Liver (tissue), 3 donors: ENCODE measurements at regions not wholly inside any gene's neighbourhood (a gene's known extent, or its start where the extent isn't known, plus 50 kb on each side); places are given as distances from the start of the nearest gene placed in this dataset.

Source experiments
- ATF3 ChIP-seq: IDR thresholded peaks from 2 replicates; pipeline ENCODE4 v1.6.1; 2016; ENCODE audit warnings: antibody characterized with exemption
- CTCF ChIP-seq: fragments of 150-350 bp; IDR thresholded peaks from 2 replicates; pipeline ENCODE4 v1.5.1; 2017; ENCODE audit warnings: improper control_type of control experiment, low read depth, low read length; ENCODE audit not compliant: missing input control
- EGR1 ChIP-seq, 2 donors: IDR thresholded peaks; 2 replicates each; pipeline ENCODE4 v1.6.1; 2016 to 2018; ENCODE audit warnings: antibody characterized with exemption in 2 of 2, low read depth in 2 of 2
- RAD21 ChIP-seq, 2 donors: IDR thresholded peaks; 2 replicates each; pipeline ENCODE4 v1.6.1; 2016; ENCODE audit warnings: antibody characterized with exemption in 2 of 2, mild to moderate bottlenecking in 2 of 2
- SP1 ChIP-seq: IDR thresholded peaks from 2 replicates; pipeline ENCODE4 v1.6.1; 2018; ENCODE audit warnings: antibody characterized with exemption, mild to moderate bottlenecking
- TF ChIP-seq, protein P1 (sequence below): IDR thresholded peaks from 2 replicates; pipeline ENCODE4 v1.6.1; 2016; ENCODE audit warnings: antibody characterized with exemption, mild to moderate bottlenecking
- TF ChIP-seq, protein P2 (sequence below): IDR thresholded peaks from 2 replicates; pipeline ENCODE4 v1.6.1; 2016; ENCODE audit warnings: antibody characterized with exemption
- donor health status: healthy.
- donor health status: healthy.

GRCh38 chr5:142210864-142211412, 102.4 kb downstream of the NDFIP1 start:
- TF ChIP-seq CTCF (no peak), SP1 (no peak), RAD21 (IDR thresholded peaks at IDR 0.05) (no peak), ATF3 (no peak), EGR1 (IDR thresholded peaks at IDR 0.05; ENCODE audit: low read depth in 2 of 2) (no peak)
- TF ChIP-seq, protein P1, sequence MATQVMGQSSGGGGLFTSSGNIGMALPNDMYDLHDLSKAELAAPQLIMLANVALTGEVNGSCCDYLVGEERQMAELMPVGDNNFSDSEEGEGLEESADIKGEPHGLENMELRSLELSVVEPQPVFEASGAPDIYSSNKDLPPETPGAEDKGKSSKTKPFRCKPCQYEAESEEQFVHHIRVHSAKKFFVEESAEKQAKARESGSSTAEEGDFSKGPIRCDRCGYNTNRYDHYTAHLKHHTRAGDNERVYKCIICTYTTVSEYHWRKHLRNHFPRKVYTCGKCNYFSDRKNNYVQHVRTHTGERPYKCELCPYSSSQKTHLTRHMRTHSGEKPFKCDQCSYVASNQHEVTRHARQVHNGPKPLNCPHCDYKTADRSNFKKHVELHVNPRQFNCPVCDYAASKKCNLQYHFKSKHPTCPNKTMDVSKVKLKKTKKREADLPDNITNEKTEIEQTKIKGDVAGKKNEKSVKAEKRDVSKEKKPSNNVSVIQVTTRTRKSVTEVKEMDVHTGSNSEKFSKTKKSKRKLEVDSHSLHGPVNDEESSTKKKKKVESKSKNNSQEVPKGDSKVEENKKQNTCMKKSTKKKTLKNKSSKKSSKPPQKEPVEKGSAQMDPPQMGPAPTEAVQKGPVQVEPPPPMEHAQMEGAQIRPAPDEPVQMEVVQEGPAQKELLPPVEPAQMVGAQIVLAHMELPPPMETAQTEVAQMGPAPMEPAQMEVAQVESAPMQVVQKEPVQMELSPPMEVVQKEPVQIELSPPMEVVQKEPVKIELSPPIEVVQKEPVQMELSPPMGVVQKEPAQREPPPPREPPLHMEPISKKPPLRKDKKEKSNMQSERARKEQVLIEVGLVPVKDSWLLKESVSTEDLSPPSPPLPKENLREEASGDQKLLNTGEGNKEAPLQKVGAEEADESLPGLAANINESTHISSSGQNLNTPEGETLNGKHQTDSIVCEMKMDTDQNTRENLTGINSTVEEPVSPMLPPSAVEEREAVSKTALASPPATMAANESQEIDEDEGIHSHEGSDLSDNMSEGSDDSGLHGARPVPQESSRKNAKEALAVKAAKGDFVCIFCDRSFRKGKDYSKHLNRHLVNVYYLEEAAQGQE = no peak
- TF ChIP-seq, protein P2, sequence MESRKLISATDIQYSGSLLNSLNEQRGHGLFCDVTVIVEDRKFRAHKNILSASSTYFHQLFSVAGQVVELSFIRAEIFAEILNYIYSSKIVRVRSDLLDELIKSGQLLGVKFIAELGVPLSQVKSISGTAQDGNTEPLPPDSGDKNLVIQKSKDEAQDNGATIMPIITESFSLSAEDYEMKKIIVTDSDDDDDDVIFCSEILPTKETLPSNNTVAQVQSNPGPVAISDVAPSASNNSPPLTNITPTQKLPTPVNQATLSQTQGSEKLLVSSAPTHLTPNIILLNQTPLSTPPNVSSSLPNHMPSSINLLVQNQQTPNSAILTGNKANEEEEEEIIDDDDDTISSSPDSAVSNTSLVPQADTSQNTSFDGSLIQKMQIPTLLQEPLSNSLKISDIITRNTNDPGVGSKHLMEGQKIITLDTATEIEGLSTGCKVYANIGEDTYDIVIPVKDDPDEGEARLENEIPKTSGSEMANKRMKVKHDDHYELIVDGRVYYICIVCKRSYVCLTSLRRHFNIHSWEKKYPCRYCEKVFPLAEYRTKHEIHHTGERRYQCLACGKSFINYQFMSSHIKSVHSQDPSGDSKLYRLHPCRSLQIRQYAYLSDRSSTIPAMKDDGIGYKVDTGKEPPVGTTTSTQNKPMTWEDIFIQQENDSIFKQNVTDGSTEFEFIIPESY = no peak
